ENCODE measurements at regions not wholly inside any gene's neighbourhood (a gene's known extent, or its start where the extent isn't known, plus 50 kb on each side); places are given as distances from the start of the nearest gene placed in this dataset.

DNA sequence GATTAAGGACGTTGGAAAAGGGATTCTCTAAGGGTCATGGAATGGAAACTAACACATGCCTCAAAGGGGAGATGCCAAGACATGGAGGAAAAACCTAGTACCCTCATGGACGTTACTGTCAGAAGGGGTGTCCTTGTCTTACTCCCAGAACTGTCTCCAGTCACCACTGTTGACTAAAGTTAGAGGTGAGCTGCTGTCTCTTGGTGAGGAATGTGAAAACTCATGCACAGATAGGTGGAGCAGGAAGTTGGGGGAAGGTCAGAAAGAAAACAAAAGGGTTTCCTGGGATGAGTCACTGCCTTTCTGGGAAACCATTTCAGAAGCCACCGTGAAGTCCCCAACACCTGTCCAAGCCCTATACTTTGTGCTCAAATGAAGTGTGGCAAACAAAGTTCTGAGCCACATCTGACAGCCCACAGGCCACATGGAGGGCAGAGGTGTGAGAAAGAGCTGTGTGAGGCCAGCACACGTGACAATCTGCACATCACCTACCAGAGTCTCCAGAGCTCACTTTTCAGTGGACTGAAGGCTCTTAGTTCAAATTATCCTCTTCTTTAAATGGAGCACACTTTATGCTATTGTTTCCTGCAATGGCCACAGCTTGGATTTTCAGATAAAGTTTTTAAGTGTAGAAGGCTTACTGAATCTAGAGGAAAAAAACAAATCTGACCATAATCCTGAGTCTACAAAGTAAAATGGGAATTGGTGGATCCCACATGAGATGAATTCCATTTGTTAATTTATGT is 92.9 kb upstream of the EGLN3 start:
- H3K4me2 ChIP-seq (ENCODE audit: low read length) = no peak overlapping the region
- no peaks in the 10 kb centered on the region for H3K79me2 ChIP-seq (ENCODE audit: control insufficient read depth, low read length)
- H3K4me1 ChIP-seq (ENCODE audit: control insufficient read depth, low read length) = no peaks in the 10 kb centered on the region
- no peaks in the 10 kb centered on the region for H3F3A ChIP-seq (ENCODE audit: control insufficient read depth, insufficient read depth)
- H3K9me2 ChIP-seq (replicated peaks; ENCODE audit: control insufficient read depth, low read length) = no peaks in the 10 kb centered on the region; the same call in 1 of the 2 replicates
- no peaks in the 10 kb centered on the region; the same call in 1 of the 2 replicates for H3K9me3 ChIP-seq (ENCODE audit: control insufficient read depth, insufficient read depth, low read length)
- H4K20me1 ChIP-seq (ENCODE audit: control insufficient read depth, insufficient read depth, low read depth, low read length) = no peaks in the 10 kb centered on the region
- H3K27ac ChIP-seq (ENCODE audit: low read depth, low read length) = no peak overlapping the region
- H3K27me3 ChIP-seq (ENCODE audit: control insufficient read depth, low read length) = no peaks in the 10 kb centered on the region
- TF ChIP-seq, protein P1, sequence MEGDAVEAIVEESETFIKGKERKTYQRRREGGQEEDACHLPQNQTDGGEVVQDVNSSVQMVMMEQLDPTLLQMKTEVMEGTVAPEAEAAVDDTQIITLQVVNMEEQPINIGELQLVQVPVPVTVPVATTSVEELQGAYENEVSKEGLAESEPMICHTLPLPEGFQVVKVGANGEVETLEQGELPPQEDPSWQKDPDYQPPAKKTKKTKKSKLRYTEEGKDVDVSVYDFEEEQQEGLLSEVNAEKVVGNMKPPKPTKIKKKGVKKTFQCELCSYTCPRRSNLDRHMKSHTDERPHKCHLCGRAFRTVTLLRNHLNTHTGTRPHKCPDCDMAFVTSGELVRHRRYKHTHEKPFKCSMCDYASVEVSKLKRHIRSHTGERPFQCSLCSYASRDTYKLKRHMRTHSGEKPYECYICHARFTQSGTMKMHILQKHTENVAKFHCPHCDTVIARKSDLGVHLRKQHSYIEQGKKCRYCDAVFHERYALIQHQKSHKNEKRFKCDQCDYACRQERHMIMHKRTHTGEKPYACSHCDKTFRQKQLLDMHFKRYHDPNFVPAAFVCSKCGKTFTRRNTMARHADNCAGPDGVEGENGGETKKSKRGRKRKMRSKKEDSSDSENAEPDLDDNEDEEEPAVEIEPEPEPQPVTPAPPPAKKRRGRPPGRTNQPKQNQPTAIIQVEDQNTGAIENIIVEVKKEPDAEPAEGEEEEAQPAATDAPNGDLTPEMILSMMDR (IDR thresholded peaks at IDR 0.05; ENCODE audit: low read depth, low read length, poor library complexity, severe bottlenecking) = no peak
- TF ChIP-seq EZH2phosphoT487 (IDR thresholded peaks at IDR 0.05; ENCODE audit: borderline replicate concordance, low read length) = no peak
- no peak overlapping the region for H3K4me3 ChIP-seq (ENCODE audit: low read length)
- no peaks in the 10 kb centered on the region for H3K36me3 ChIP-seq (ENCODE audit: control insufficient read depth, low read length)

- Histone ChIP-seq H3K9me3 (ENCODE audit: control insufficient read depth, insufficient read depth, low read length) (no peaks in the 10 kb centered on the region; the same call in 1 of the 2 replicates), H3F3A (ENCODE audit: control insufficient read depth, insufficient read depth) (no peaks in the 10 kb centered on the region), H3K4me1 (ENCODE audit: control insufficient read depth, low read length) (no peaks in the 10 kb centered on the region), H3K4me3 (ENCODE audit: low read length) (no peak overlapping the region), H3K36me3 (ENCODE audit: control insufficient read depth, low read length) (no peaks in the 10 kb centered on the region), H4K20me1 (ENCODE audit: control insufficient read depth, insufficient read depth, low read depth, low read length) (no peaks in the 10 kb centered on the region), H3K27ac (ENCODE audit: low read depth, low read length) (no peak overlapping the region), H3K27me3 (ENCODE audit: control insufficient read depth, low read length) (no peaks in the 10 kb centered on the region), H3K4me2 (ENCODE audit: low read length) (no peak overlapping the region), H3K9me2 (replicated peaks; ENCODE audit: control insufficient read depth, low read length) (no peaks in the 10 kb centered on the region; the same call in 1 of the 2 replicates), H3K79me2 (ENCODE audit: control insufficient read depth, low read length) (no peaks in the 10 kb centered on the region)
- TF ChIP-seq, protein P1 (IDR thresholded peaks at IDR 0.05; ENCODE audit: low read depth, low read length, poor library complexity, severe bottlenecking) = no peak
- no peak for TF ChIP-seq EZH2phosphoT487 (IDR thresholded peaks at IDR 0.05; ENCODE audit: borderline replicate concordance, low read length)
Measured at GRCh38 chr14:34041220-34041619, 90.3 kb upstream of the EGLN3 start.

DNA sequence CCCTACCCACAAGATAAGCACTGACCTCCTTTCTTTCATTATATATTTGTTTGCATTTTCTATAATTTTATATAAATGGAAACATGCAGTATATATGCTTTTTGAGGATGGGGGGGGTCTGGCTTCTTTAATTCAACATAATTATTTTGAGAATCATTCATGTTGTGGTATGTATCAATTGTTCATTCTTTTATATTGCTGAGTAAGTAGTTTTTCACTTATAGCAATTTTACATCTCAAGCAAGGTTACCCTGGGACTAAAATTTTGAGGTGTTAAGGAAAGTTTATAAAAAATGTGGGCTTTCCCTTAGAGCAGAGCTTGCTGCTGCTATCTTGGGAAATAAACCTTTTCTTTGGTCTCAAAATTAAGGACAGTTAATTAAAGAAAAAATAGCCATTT is 89.9 kb upstream of the EGLN3 start:
- Histone ChIP-seq H3K36me3 (ENCODE audit: control insufficient read depth, low read length) (no peaks in the 10 kb centered on the region), H3K27ac (ENCODE audit: low read depth, low read length) (no peak overlapping the region), H3K9me3 (ENCODE audit: control insufficient read depth, insufficient read depth, low read length) (no peaks in the 10 kb centered on the region; the same call in 1 of the 2 replicates), H3K79me2 (ENCODE audit: control insufficient read depth, low read length) (no peaks in the 10 kb centered on the region), H3K9me2 (replicated peaks; ENCODE audit: control insufficient read depth, low read length) (no peaks in the 10 kb centered on the region; the same call in 1 of the 2 replicates), H3K4me3 (ENCODE audit: low read length) (no peak overlapping the region), H4K20me1 (ENCODE audit: control insufficient read depth, insufficient read depth, low read depth, low read length) (no peaks in the 10 kb centered on the region), H3K4me2 (ENCODE audit: low read length) (no peak overlapping the region), H3K4me1 (ENCODE audit: control insufficient read depth, low read length) (no peaks in the 10 kb centered on the region), H3K27me3 (ENCODE audit: control insufficient read depth, low read length) (no peaks in the 10 kb centered on the region), H3F3A (ENCODE audit: control insufficient read depth, insufficient read depth) (no peaks in the 10 kb centered on the region)
- TF ChIP-seq EZH2phosphoT487 (IDR thresholded peaks at IDR 0.05; ENCODE audit: borderline replicate concordance, low read length) = no peak
- TF ChIP-seq, protein P1 (IDR thresholded peaks at IDR 0.05; ENCODE audit: low read depth, low read length, poor library complexity, severe bottlenecking) = no peak
